ENCODE measurements at regions not wholly inside any gene's neighbourhood (a gene's known extent, or its start where the extent isn't known, plus 50 kb on each side); places are given as distances from the start of the nearest gene placed in this dataset.

GRCh38 chr13:59483501-59484145, 680.1 kb downstream of the DIAPH3 start:
- H3K36me3 Mint-ChIP-seq (ENCODE audit: low read depth, unreplicated experiment): no peaks in the 10 kb centered on the region
- no peak overlapping the region for H3K4me2 ChIP-seq (ENCODE audit: low read length)
- H3K79me2 ChIP-seq (ENCODE audit: insufficient read depth, low read length): no peaks in the 10 kb centered on the region
- H3K9me3 Mint-ChIP-seq (ENCODE audit: unreplicated experiment): no peaks in the 10 kb centered on the region
- H3K9me3 ChIP-seq (ENCODE audit: insufficient read depth, low read depth, low read length): no peaks in the 10 kb centered on the region
- H3K4me3 Mint-ChIP-seq (ENCODE audit: unreplicated experiment): no peak overlapping the region
- H3K27me3 Mint-ChIP-seq (ENCODE audit: low read depth, unreplicated experiment): no peaks in the 10 kb centered on the region
- no peak for TF ChIP-seq EZH2 (IDR thresholded peaks at IDR 0.05; ENCODE audit: insufficient read depth, low read length)
- no peak overlapping the region for H3K4me3 ChIP-seq (ENCODE audit: insufficient read depth, low read depth, low read length)
- H3K36me3 ChIP-seq (ENCODE audit: insufficient read depth, low read length): no peaks in the 10 kb centered on the region
- no peaks in the 10 kb centered on the region for H4K20me1 ChIP-seq (ENCODE audit: insufficient read depth, low read length)
- DNase-seq (ENCODE audit: low read depth) (peak; percentile 81), FAIRE-seq (no peak)
- H3K9ac ChIP-seq (ENCODE audit: low read length): no peak overlapping the region
- no peak overlapping the region for H3K27ac Mint-ChIP-seq (ENCODE audit: unreplicated experiment)
- no peaks in the 10 kb centered on the region for H3K27me3 ChIP-seq (ENCODE audit: insufficient read depth, low read length)
- H3K4me1 ChIP-seq (ENCODE audit: insufficient read depth, low read length): no peaks in the 10 kb centered on the region
- H3K27ac ChIP-seq (ENCODE audit: low read depth, low read length): no peak overlapping the region
- peaks cover 23% of the 10 kb centered on the region for H3K4me1 Mint-ChIP-seq (ENCODE audit: low read depth, unreplicated experiment)
- H2AFZ ChIP-seq (ENCODE audit: low read depth, low read length): no peak overlapping the region

DNA sequence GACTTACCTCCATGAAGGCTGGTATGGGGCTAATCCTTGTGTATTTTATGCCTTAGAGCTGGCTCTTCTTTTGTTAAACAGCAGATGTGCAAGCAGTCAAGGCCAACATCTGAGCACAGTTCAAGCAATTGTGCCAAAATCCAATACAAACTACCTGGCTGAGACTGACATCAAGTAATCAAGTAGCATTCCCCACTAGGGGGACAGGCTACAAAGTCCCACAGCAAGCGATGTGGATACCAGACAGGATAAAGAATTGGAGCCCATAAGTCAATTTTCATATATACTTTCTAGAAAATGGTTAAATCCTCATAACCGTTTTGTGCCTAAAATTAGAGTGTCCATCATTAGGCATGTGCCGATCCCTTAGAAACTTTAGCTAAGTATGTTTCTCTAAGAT, 675.8 kb downstream of the DIAPH3 start:
- H3K27ac ChIP-seq (ENCODE audit: low read depth, low read length): no peak overlapping the region
- no peak overlapping the region for H3K4me2 ChIP-seq (ENCODE audit: low read length)
- H3K9me3 Mint-ChIP-seq (ENCODE audit: unreplicated experiment): no peaks in the 10 kb centered on the region
- TF ChIP-seq CTCF (IDR thresholded peaks at IDR 0.05; ENCODE audit: insufficient read depth, low read depth, low read length) (peak; percentile 10), EZH2 (IDR thresholded peaks at IDR 0.05; ENCODE audit: insufficient read depth, low read length) (no peak)
- H3K27ac Mint-ChIP-seq (ENCODE audit: unreplicated experiment): no peak overlapping the region
- no peaks in the 10 kb centered on the region for H3K36me3 Mint-ChIP-seq (ENCODE audit: low read depth, unreplicated experiment)
- no peak overlapping the region for H3K4me3 ChIP-seq (ENCODE audit: insufficient read depth, low read depth, low read length)
- no peak for DNase-seq (ENCODE audit: low read depth)
- no peak for FAIRE-seq
- H4K20me1 ChIP-seq (ENCODE audit: insufficient read depth, low read length): no peaks in the 10 kb centered on the region
- peaks cover 4% of the 10 kb centered on the region for H3K27me3 ChIP-seq (ENCODE audit: insufficient read depth, low read length)
- no peak overlapping the region for H3K4me3 Mint-ChIP-seq (ENCODE audit: unreplicated experiment)
- no peaks in the 10 kb centered on the region for H3K9me3 ChIP-seq (ENCODE audit: insufficient read depth, low read depth, low read length)
- no peaks in the 10 kb centered on the region for H3K4me1 ChIP-seq (ENCODE audit: insufficient read depth, low read length)
- no peak overlapping the region for H2AFZ ChIP-seq (ENCODE audit: low read depth, low read length)
- no peaks in the 10 kb centered on the region for H3K27me3 Mint-ChIP-seq (ENCODE audit: low read depth, unreplicated experiment)
- H3K4me1 Mint-ChIP-seq (ENCODE audit: low read depth, unreplicated experiment): peaks cover 14% of the 10 kb centered on the region
- H3K36me3 ChIP-seq (ENCODE audit: insufficient read depth, low read length): no peaks in the 10 kb centered on the region
- H3K9ac ChIP-seq (ENCODE audit: low read length): no peak overlapping the region
- no peaks in the 10 kb centered on the region for H3K79me2 ChIP-seq (ENCODE audit: insufficient read depth, low read length)

DNA sequence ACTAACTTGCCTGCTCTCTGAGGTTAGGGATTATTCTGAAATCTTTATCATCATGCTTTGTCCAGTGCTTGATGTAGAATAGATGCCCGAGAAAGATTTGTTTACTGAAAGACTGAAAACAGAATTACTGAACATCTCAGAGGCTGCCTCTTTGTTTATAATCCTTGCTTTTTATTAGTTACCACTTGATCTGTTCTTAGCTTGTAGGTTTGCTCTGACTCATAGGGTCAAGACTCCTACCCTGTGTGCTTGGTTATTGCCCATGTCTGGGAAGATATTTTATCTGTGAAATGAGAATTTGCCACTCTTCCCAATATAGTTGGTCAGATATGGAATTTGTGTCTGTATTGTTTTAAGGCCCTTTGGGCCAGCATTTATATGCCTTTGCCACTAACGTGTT, 675.3 kb downstream of the DIAPH3 start:
- H3K9me3 ChIP-seq (ENCODE audit: insufficient read depth, low read depth, low read length): no peaks in the 10 kb centered on the region
- no peak overlapping the region for H3K4me3 ChIP-seq (ENCODE audit: insufficient read depth, low read depth, low read length)
- H3K4me1 ChIP-seq (ENCODE audit: insufficient read depth, low read length): no peaks in the 10 kb centered on the region
- no peaks in the 10 kb centered on the region for H4K20me1 ChIP-seq (ENCODE audit: insufficient read depth, low read length)
- H2AFZ ChIP-seq (ENCODE audit: low read depth, low read length): no peak overlapping the region
- Mint-ChIP-seq H3K27ac (ENCODE audit: unreplicated experiment) (no peak overlapping the region), H3K36me3 (ENCODE audit: low read depth, unreplicated experiment) (no peaks in the 10 kb centered on the region), H3K4me1 (ENCODE audit: low read depth, unreplicated experiment) (peaks cover 12% of the 10 kb centered on the region), H3K9me3 (ENCODE audit: unreplicated experiment) (no peaks in the 10 kb centered on the region), H3K4me3 (ENCODE audit: unreplicated experiment) (no peak overlapping the region), H3K27me3 (ENCODE audit: low read depth, unreplicated experiment) (no peaks in the 10 kb centered on the region)
- no peaks in the 10 kb centered on the region for H3K36me3 ChIP-seq (ENCODE audit: insufficient read depth, low read length)
- no peak overlapping the region for H3K4me2 ChIP-seq (ENCODE audit: low read length)
- H3K9ac ChIP-seq (ENCODE audit: low read length): no peak overlapping the region
- H3K27me3 ChIP-seq (ENCODE audit: insufficient read depth, low read length): peaks cover 4% of the 10 kb centered on the region
- no peak overlapping the region for H3K27ac ChIP-seq (ENCODE audit: low read depth, low read length)
- H3K79me2 ChIP-seq (ENCODE audit: insufficient read depth, low read length): no peaks in the 10 kb centered on the region
- DNase-seq (ENCODE audit: low read depth) (no peak), FAIRE-seq (no peak)
- TF ChIP-seq EZH2 (IDR thresholded peaks at IDR 0.05; ENCODE audit: insufficient read depth, low read length) (no peak), CTCF (IDR thresholded peaks at IDR 0.05; ENCODE audit: insufficient read depth, low read depth, low read length) (no peak)
